ENCODE measurements at regions not wholly inside any gene's neighbourhood (a gene's known extent, or its start where the extent isn't known, plus 50 kb on each side); places are given as distances from the start of the nearest gene placed in this dataset.

GRCh38 chr5:17794201-17794600 lies 159.9 kb downstream of the TAF11L14 start:
- TF ChIP-seq CTCF (conservative IDR thresholded peaks at IDR 0.05; ENCODE audit: low read depth, low read length): no peak

GRCh38 chr5:17794815-17795214 lies 160.6 kb downstream of the TAF11L14 start:
- Histone ChIP-seq H3K79me2 (ENCODE audit: insufficient read depth, low read depth) (no peaks in the 10 kb centered on the region), H3K4me2 (no peak overlapping the region), H3K36me3 (ENCODE audit: insufficient read depth) (no peaks in the 10 kb centered on the region), H3K27ac (no peak overlapping the region), H4K20me1 (ENCODE audit: insufficient read depth) (no peaks in the 10 kb centered on the region), H3K27me3 (ENCODE audit: insufficient read depth, low read depth) (no peaks in the 10 kb centered on the region), H2AFZ (ENCODE audit: low read depth) (no peak overlapping the region), H3K9ac (no peak overlapping the region), H3K4me1 (ENCODE audit: low read depth, poor library complexity, severe bottlenecking) (no peaks in the 10 kb centered on the region), H3K4me3 (IDR thresholded peaks at IDR 0.05; ENCODE audit: insufficient read depth, low read depth, low read length) (no peak overlapping the region)
- TF ChIP-seq CTCF (conservative IDR thresholded peaks at IDR 0.05; ENCODE audit: low read depth, low read length): no peak

More at GRCh38 chr5:17794201-17794600, 159.9 kb downstream of the TAF11L14 start:
- H3K4me1 ChIP-seq (ENCODE audit: low read depth, poor library complexity, severe bottlenecking): no peaks in the 10 kb centered on the region
- H3K27me3 ChIP-seq (ENCODE audit: insufficient read depth, low read depth): no peaks in the 10 kb centered on the region
- no peaks in the 10 kb centered on the region for H3K79me2 ChIP-seq (ENCODE audit: insufficient read depth, low read depth)
- no peak overlapping the region for H3K4me2 ChIP-seq
- H3K36me3 ChIP-seq (ENCODE audit: insufficient read depth): no peaks in the 10 kb centered on the region
- no peak overlapping the region for H2AFZ ChIP-seq (ENCODE audit: low read depth)
- no peak overlapping the region for H3K27ac ChIP-seq
- H3K9ac ChIP-seq: no peak overlapping the region
- H4K20me1 ChIP-seq (ENCODE audit: insufficient read depth): no peaks in the 10 kb centered on the region
- H3K4me3 ChIP-seq (IDR thresholded peaks at IDR 0.05; ENCODE audit: insufficient read depth, low read depth, low read length): no peak overlapping the region

GRCh38 chr5:17796142-17796541 lies 161.9 kb downstream of the TAF11L14 start:
- TF ChIP-seq CTCF (conservative IDR thresholded peaks at IDR 0.05; ENCODE audit: low read depth, low read length): no peak
- H3K36me3 ChIP-seq (ENCODE audit: insufficient read depth): no peaks in the 10 kb centered on the region
- H3K27me3 ChIP-seq (ENCODE audit: insufficient read depth, low read depth): no peaks in the 10 kb centered on the region
- no peak overlapping the region for H3K4me3 ChIP-seq (IDR thresholded peaks at IDR 0.05; ENCODE audit: insufficient read depth, low read depth, low read length)
- H3K9ac ChIP-seq: no peak overlapping the region
- H2AFZ ChIP-seq (ENCODE audit: low read depth): no peak overlapping the region
- H3K79me2 ChIP-seq (ENCODE audit: insufficient read depth, low read depth): no peaks in the 10 kb centered on the region
- no peak overlapping the region for H3K4me2 ChIP-seq
- H3K27ac ChIP-seq: no peak overlapping the region
- no peaks in the 10 kb centered on the region for H3K4me1 ChIP-seq (ENCODE audit: low read depth, poor library complexity, severe bottlenecking)
- H4K20me1 ChIP-seq (ENCODE audit: insufficient read depth): no peaks in the 10 kb centered on the region

- TF ChIP-seq CTCF (conservative IDR thresholded peaks at IDR 0.05; ENCODE audit: low read depth, low read length): no peak
- Histone ChIP-seq H2AFZ (ENCODE audit: low read depth) (no peak overlapping the region), H3K79me2 (ENCODE audit: insufficient read depth, low read depth) (no peaks in the 10 kb centered on the region), H3K27ac (no peak overlapping the region), H3K4me2 (no peak overlapping the region), H4K20me1 (ENCODE audit: insufficient read depth) (no peaks in the 10 kb centered on the region), H3K36me3 (ENCODE audit: insufficient read depth) (no peaks in the 10 kb centered on the region), H3K27me3 (ENCODE audit: insufficient read depth, low read depth) (no peaks in the 10 kb centered on the region), H3K9ac (no peak overlapping the region), H3K4me3 (IDR thresholded peaks at IDR 0.05; ENCODE audit: insufficient read depth, low read depth, low read length) (no peak overlapping the region), H3K4me1 (ENCODE audit: low read depth, poor library complexity, severe bottlenecking) (no peaks in the 10 kb centered on the region)
These were observed 162.6 kb downstream of the TAF11L14 start for GRCh38 chr5:17796757-17797396.
